Right cardiac atrium (tissue), 5 donors: ENCODE measurements at regions not wholly inside any gene's neighbourhood (a gene's known extent, or its start where the extent isn't known, plus 50 kb on each side); places are given as distances from the start of the nearest gene placed in this dataset.
"Not testable (repeated sequence)": the region's sequence is repeated elsewhere in the genome, so short reads cannot be mapped to it uniquely, and the experiment has no call there.

Experiments
- ATAC-seq, 2 donors: fragments of 200-7000 bp; cut with Tn5 transposase; one replicate each; pipeline versions ENCODE4 v1.8.0 to v1.9.1; 2020; ENCODE audit warnings: moderate library complexity in 2 of 2, mild to moderate bottlenecking in 1 of 2
- DNase-seq, 3 donors: peaks; one replicate each; pipeline ENCODE4 v3.0.0-alpha.2; 2020
- H3K27ac ChIP-seq: one replicate; pipeline ENCODE4 v1.5.1; 2013; ENCODE audit warnings: mild to moderate bottlenecking, low read length, control low read depth, moderate library complexity
- H3K27me3 ChIP-seq: one replicate; pipeline ENCODE4 v1.6.1; 2013; ENCODE audit not compliant: control insufficient read depth, insufficient read depth
- H3K4me1 ChIP-seq: one replicate; pipeline ENCODE4 v1.6.1; 2013; ENCODE audit warnings: low read length; ENCODE audit not compliant: control insufficient read depth, insufficient read depth
- H3K4me3 ChIP-seq: one replicate; pipeline ENCODE4 v1.5.1; 2013; ENCODE audit warnings: low read length, control low read depth
- H3K9me3 ChIP-seq: one replicate; pipeline ENCODE4 v1.6.1; 2013; ENCODE audit warnings: low read length; ENCODE audit not compliant: control insufficient read depth
- WGBS: extraction: QIAGEN DNeasy Blood & Tissue Kit; methylation state at CpG from one replicate; pipeline ENCODE4 v1.1.7; 2013; 5-methylcytosine and 5-hydroxymethylcytosine counted together
- intact Hi-C, 4 donors: fragments of 100-400 bp; cut with DNase I; formaldehyde crosslinking; loops; one replicate each; pipeline versions ENCODE4 v1.11.0 to v1.14.0; 2022 to 2023
- donor health status: healthy with polysubstance abuse.
- donor health status: DM: no; HTN: yes; CAD: no.
- donor health status: DM: no; HTN: no; CAD: no.
- donor health status: DM: no; HTN: yes; CAD: no; lungs with severe emphysema.
- donor health status: DM: yes; HTN: yes; CAD: no.

GRCh38 chr1:173370586-173370985 is 106.5 kb upstream of the PRDX6 start:
- H3K27me3 ChIP-seq, H3K9me3 ChIP-seq, H3K4me3 ChIP-seq, DNase-seq, H3K27ac ChIP-seq, H3K4me1 ChIP-seq, intact Hi-C loops, ATAC-seq: not testable (repeated sequence)
- WGBS: 88% methylated on average over 3 of the region's 3 CpGs

GRCh38 chr1:173376065-173376464 is 101.1 kb upstream of the PRDX6 start:
- H3K27me3 ChIP-seq, H3K27ac ChIP-seq, ATAC-seq, intact Hi-C loops, DNase-seq, H3K4me3 ChIP-seq, H3K4me1 ChIP-seq, H3K9me3 ChIP-seq: not testable (repeated sequence)
- 96% methylated on average over 1 of the region's 1 CpG for WGBS

- intact Hi-C loops: no loop called here
- WGBS: 94% methylated on average over 13 of the region's 13 CpGs
- Histone ChIP-seq H3K27ac (no peak overlapping the region), H3K27me3 (no peaks in the 10 kb centered on the region), H3K4me1 (no peaks in the 10 kb centered on the region), H3K9me3 (peaks cover 2% of the 10 kb centered on the region), H3K4me3 (no peak overlapping the region)
- no peak for DNase-seq
- no peak for ATAC-seq
These were observed 99.9 kb upstream of the PRDX6 start for GRCh38 chr1:173377266-173377665.

- H3K9me3 ChIP-seq: no peaks in the 10 kb centered on the region
- intact Hi-C loops: no loop called here
- no peak for DNase-seq
- no peaks in the 10 kb centered on the region for H3K27me3 ChIP-seq
- no peaks in the 10 kb centered on the region for H3K4me1 ChIP-seq
- H3K4me3 ChIP-seq: no peak overlapping the region
- no peak for ATAC-seq
- H3K27ac ChIP-seq: no peak overlapping the region
- 71% methylated on average over 1 of the region's 1 CpG for WGBS
These were observed 93.8 kb upstream of the PRDX6 start for GRCh38 chr1:173383351-173383750.

- WGBS: 71% methylated on average over 1 of the region's 1 CpG
- ATAC-seq: no peak
- intact Hi-C loops: no loop called here
These were observed 88.8 kb upstream of the PRDX6 start for GRCh38 chr1:173388352-173388751.

GRCh38 chr1:173392895-173393658 is 84.1 kb upstream of the PRDX6 start:
- peak overlapping the region; percentile 80 for H3K27ac ChIP-seq
- ATAC-seq: peak; percentile 71 to 90
- no peak for DNase-seq

More at GRCh38 chr1:173388352-173388751, 88.8 kb upstream of the PRDX6 start:
- Histone ChIP-seq H3K27ac (no peak overlapping the region), H3K27me3 (no peaks in the 10 kb centered on the region), H3K4me1 (no peaks in the 10 kb centered on the region), H3K9me3 (no peaks in the 10 kb centered on the region), H3K4me3 (no peak overlapping the region)
- DNase-seq: no peak

GRCh38 chr1:173393659-173394000 is 83.5 kb upstream of the PRDX6 start:
- intact Hi-C loops: no loop called here
- 42% methylated on average over 1 of the region's 1 CpG for WGBS
- H3K9me3 ChIP-seq: no peaks in the 10 kb centered on the region
- DNase-seq (no peak), ATAC-seq (no peak)
- no peak overlapping the region for H3K27ac ChIP-seq
- no peaks in the 10 kb centered on the region for H3K27me3 ChIP-seq
- H3K4me3 ChIP-seq: no peak overlapping the region
- no peaks in the 10 kb centered on the region for H3K4me1 ChIP-seq

More at GRCh38 chr1:173392895-173393658, 84.1 kb upstream of the PRDX6 start:
- Histone ChIP-seq H3K4me3 (no peak overlapping the region), H3K27me3 (no peaks in the 10 kb centered on the region), H3K9me3 (no peaks in the 10 kb centered on the region), H3K4me1 (no peaks in the 10 kb centered on the region)
- intact Hi-C loops: no loop called here
- WGBS: 59% methylated on average over 8 of the region's 8 CpGs

- intact Hi-C loops, DNase-seq, H3K27ac ChIP-seq, H3K4me3 ChIP-seq, ATAC-seq, H3K4me1 ChIP-seq, H3K9me3 ChIP-seq, H3K27me3 ChIP-seq: not testable (repeated sequence)
These were observed 82.3 kb upstream of the PRDX6 start for GRCh38 chr1:173394813-173395212.

- Histone ChIP-seq H3K27ac (no peak overlapping the region), H3K4me3 (no peak overlapping the region), H3K9me3 (no peaks in the 10 kb centered on the region), H3K4me1 (no peaks in the 10 kb centered on the region), H3K27me3 (no peaks in the 10 kb centered on the region)
- DNase-seq: no peak
- no peak for ATAC-seq
- intact Hi-C loops: no loop called here
These were observed 81.4 kb upstream of the PRDX6 start for GRCh38 chr1:173395762-173396161.

- DNase-seq (no peak), ATAC-seq (no peak)
- H3K4me3 ChIP-seq: no peak overlapping the region
- 40% methylated on average over 1 of the region's 1 CpG for whole genome bisulfite sequencing
- no peaks in the 10 kb centered on the region for H3K4me1 ChIP-seq
- H3K27me3 ChIP-seq: no peaks in the 10 kb centered on the region
- H3K27ac ChIP-seq: no peak overlapping the region
- H3K9me3 ChIP-seq: no peaks in the 10 kb centered on the region
- intact Hi-C loops: no loop called here
These were observed 76.6 kb upstream of the PRDX6 start for GRCh38 chr1:173400387-173400995.

GRCh38 chr1:173403996-173404395 is 73.1 kb upstream of the PRDX6 start:
- 94% methylated on average over 3 of the region's 3 CpGs for WGBS
- ATAC-seq: no peak
- no peak for DNase-seq
- Histone ChIP-seq H3K4me1 (no peaks in the 10 kb centered on the region), H3K27me3 (no peaks in the 10 kb centered on the region), H3K4me3 (no peak overlapping the region), H3K9me3 (no peaks in the 10 kb centered on the region), H3K27ac (no peak overlapping the region)
- intact Hi-C loops: no loop called here
